GM12873 (cell line): ENCODE measurements at regions not wholly inside any gene's neighbourhood (a gene's known extent, or its start where the extent isn't known, plus 50 kb on each side); places are given as distances from the start of the nearest gene placed in this dataset.

Experiments
- TF ChIP-seq, protein P1 (sequence below): IDR thresholded peaks from 2 replicates; pipeline ENCODE4 v1.5.1; 2012; ENCODE audit warnings: low read depth, mild to moderate bottlenecking, moderate library complexity, low read length, control low read depth; ENCODE audit not compliant: insufficient read depth; ENCODE audit errors: missing control alignments

DNA sequence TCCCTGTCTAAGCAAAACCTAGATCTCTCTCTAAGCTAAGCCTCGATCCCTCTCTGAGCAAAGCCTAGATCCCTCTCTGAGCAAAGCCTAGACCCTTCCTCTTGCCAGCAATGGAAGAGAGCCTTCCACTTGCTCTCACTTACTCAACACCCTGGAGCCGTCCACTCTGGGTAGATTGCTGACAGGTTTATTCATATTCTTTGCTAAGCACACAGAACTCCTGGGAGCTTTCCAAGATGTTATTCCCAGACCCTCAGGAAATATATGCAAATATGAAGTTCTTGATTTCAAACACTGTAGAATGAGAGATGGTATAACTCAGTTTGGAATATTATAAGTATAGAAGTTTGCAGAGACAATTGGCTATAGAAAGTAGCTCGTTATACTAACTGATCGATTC, 503.8 kb upstream of the CELF2 start:
- TF ChIP-seq, protein P1, sequence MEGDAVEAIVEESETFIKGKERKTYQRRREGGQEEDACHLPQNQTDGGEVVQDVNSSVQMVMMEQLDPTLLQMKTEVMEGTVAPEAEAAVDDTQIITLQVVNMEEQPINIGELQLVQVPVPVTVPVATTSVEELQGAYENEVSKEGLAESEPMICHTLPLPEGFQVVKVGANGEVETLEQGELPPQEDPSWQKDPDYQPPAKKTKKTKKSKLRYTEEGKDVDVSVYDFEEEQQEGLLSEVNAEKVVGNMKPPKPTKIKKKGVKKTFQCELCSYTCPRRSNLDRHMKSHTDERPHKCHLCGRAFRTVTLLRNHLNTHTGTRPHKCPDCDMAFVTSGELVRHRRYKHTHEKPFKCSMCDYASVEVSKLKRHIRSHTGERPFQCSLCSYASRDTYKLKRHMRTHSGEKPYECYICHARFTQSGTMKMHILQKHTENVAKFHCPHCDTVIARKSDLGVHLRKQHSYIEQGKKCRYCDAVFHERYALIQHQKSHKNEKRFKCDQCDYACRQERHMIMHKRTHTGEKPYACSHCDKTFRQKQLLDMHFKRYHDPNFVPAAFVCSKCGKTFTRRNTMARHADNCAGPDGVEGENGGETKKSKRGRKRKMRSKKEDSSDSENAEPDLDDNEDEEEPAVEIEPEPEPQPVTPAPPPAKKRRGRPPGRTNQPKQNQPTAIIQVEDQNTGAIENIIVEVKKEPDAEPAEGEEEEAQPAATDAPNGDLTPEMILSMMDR, result no peak

DNA sequence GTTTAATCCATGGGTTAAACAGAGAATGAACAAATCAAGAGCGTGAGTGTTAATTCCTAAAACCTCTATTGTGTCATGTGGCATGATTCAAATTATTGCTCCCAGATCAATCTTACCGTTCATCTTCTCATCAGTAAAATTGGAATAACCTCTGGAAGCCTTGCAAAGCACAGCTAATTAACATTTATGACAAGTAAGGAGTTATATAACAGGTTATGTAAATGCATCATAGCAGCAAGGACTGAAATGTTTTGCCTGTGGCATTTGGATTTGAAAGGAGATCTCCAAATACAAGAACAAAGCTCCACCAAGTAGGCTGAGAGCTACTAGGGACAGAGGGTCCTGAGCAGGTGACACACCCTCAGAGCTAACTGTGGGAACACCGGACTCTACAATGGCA, 502.9 kb upstream of the CELF2 start:
- TF ChIP-seq, protein P1, result no peak

GRCh38 chr10:10515479-10516204, 502.0 kb upstream of the CELF2 start:
- TF ChIP-seq, protein P1, result no peak

DNA sequence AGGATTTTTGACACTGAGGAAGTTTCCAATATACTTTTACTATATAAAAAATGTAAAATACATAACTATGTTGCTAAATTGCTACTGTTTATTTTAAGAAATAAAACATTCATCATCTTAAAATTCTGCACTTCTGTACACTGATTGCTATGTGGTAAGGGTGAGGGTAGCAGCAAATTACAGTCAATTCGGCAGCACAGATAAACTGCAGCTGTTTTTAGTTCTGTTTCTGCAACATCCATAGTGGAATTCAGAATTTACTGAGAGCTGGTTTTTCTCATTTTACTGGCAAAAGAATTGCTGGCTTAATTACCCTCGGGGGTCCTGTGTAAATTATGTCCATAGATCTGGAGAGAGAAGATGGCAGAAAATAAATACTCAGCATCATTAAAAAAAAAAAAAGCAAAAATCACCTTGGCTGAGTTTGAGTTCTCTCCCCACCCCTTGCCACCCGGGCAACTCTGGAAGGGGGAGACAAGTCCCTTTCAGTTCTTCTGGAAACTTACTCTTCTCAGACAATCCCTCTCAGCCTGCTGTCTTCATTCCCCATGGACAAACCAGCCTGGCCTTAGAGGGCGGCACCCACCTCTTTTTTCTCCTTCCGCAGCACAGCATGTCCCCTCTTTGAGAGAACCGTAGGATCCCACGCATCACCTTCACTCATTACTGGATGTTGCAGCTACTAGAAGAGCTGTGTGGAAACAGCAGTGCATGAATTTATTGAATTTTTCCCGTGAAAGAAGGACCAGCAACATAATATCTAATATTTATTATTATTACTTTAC, 501.1 kb upstream of the CELF2 start:
- TF ChIP-seq, protein P1, result no peak

DNA sequence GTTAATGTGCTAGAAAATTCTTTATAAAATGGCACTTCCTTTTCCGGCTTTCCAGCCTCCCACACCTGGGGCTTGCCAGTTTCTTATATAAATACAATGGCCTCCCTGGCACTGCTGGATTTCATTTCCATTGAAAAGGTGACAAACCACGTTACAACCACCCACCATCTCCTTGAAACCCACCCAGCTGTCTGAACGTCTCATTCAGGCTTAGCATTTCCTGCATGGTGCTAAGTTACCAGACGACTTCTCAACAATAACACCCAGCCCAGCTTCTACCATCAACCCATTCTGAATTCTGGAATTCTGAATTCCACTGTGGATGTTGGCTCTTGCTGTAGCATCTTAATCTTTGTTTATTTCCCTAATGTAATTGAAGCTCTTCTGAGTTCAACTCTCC, 499.8 kb upstream of the CELF2 start:
- TF ChIP-seq, protein P1, result no peak

GRCh38 chr10:10519674-10520073, 498.0 kb upstream of the CELF2 start:
- TF ChIP-seq, protein P1, result no peak
